MM.1S (cell line): ENCODE measurements at regions not wholly inside any gene's neighbourhood (a gene's known extent, or its start where the extent isn't known, plus 50 kb on each side); places are given as distances from the start of the nearest gene placed in this dataset.

Source experiments
- DNase-seq: peaks from one replicate; pipeline ENCODE4 v3.0.0-alpha.2; 2015
- H2AFZ ChIP-seq: fragments of 300-600 bp; sonication (generic); 2 replicates; pipeline ENCODE4 v1.6.0; 2016; ENCODE audit warnings: antibody characterized with exemption, low read length
- H3F3A ChIP-seq: fragments of 300-600 bp; sonication (generic); 2 replicates; pipeline ENCODE4 v1.6.1; 2016; ENCODE audit warnings: mild to moderate bottlenecking, antibody characterized with exemption, low read length, moderate library complexity, mixed read lengths; ENCODE audit not compliant: insufficient read depth
- H3K27ac ChIP-seq: fragments of 300-600 bp; sonication (generic); 2 replicates; pipeline ENCODE4 v1.5.1; 2016; ENCODE audit warnings: mild to moderate bottlenecking, low read length
- H3K27me3 ChIP-seq: fragments of 300-600 bp; sonication (generic); replicated peaks from 2 replicates; pipeline ENCODE4 v1.6.0; 2016; ENCODE audit warnings: low read length; ENCODE audit not compliant: insufficient read depth
- H3K36me3 ChIP-seq: fragments of 300-600 bp; sonication (generic); replicated peaks from 2 replicates; pipeline ENCODE4 v1.6.1; 2016; ENCODE audit warnings: mild to moderate bottlenecking, low read length, mixed read lengths; ENCODE audit not compliant: insufficient read depth
- H3K4me1 ChIP-seq: fragments of 300-600 bp; sonication (generic); 2 replicates; pipeline ENCODE4 v1.6.1; 2016; ENCODE audit warnings: low read length, mixed read lengths
- H3K4me2 ChIP-seq: fragments of 300-600 bp; sonication (generic); 2 replicates; pipeline ENCODE4 v1.6.0; 2016; ENCODE audit warnings: low read depth, low read length
- H3K4me3 ChIP-seq: fragments of 300-600 bp; sonication (generic); 2 replicates; pipeline ENCODE4 v1.5.1; 2016; ENCODE audit warnings: low read length, mixed read lengths
- H3K79me2 ChIP-seq: fragments of 300-600 bp; sonication (generic); 2 replicates; pipeline ENCODE4 v1.6.1; 2016; ENCODE audit warnings: mixed run types, low read length, mixed read lengths
- H3K9ac ChIP-seq: fragments of 300-600 bp; sonication (generic); 2 replicates; pipeline ENCODE4 v1.6.1; 2016; ENCODE audit warnings: low read length, mixed read lengths
- H3K9me2 ChIP-seq: fragments of 300-600 bp; sonication (generic); replicated peaks from 2 replicates; pipeline ENCODE4 v1.6.1; 2016; ENCODE audit warnings: mild to moderate bottlenecking, low read length, mixed read lengths; ENCODE audit not compliant: insufficient read depth
- H3K9me3 ChIP-seq: fragments of 300-600 bp; sonication (generic); replicated peaks from 2 replicates; pipeline ENCODE4 v1.6.1; 2016; ENCODE audit warnings: mild to moderate bottlenecking, low read length, mixed read lengths; ENCODE audit not compliant: insufficient read depth
- H4K20me1 ChIP-seq: fragments of 300-600 bp; sonication (generic); 2 replicates; pipeline ENCODE4 v1.6.1; 2016; ENCODE audit warnings: mild to moderate bottlenecking, low read length, moderate library complexity, mixed read lengths; ENCODE audit not compliant: insufficient read depth
- CTCF ChIP-seq: fragments of 300-600 bp; sonication (generic); IDR thresholded peaks from 2 replicates; pipeline ENCODE4 v1.5.1; 2016; ENCODE audit warnings: antibody characterized with exemption, low read length, mixed read lengths
- EZH2 ChIP-seq: fragments of 300-600 bp; sonication (generic); optimal IDR thresholded peaks from 2 replicates; pipeline ENCODE3; 2017; ENCODE audit warnings: low read depth, mild to moderate bottlenecking, antibody characterized with exemption, low read length, mixed read lengths
- EZH2phosphoT487 ChIP-seq: fragments of 300-600 bp; sonication (generic); IDR thresholded peaks from 2 replicates; pipeline ENCODE4 v1.6.1; 2018; ENCODE audit warnings: antibody characterized with exemption, low read length

- Histone ChIP-seq H3K9ac (no peak overlapping the region), H3K27ac (no peak overlapping the region), H4K20me1 (no peaks in the 10 kb centered on the region), H3F3A (no peaks in the 10 kb centered on the region), H2AFZ (no peak overlapping the region), H3K79me2 (no peaks in the 10 kb centered on the region), H3K4me2 (no peak overlapping the region), H3K9me2 (no peaks in the 10 kb centered on the region), H3K4me3 (no peak overlapping the region), H3K27me3 (no peaks in the 10 kb centered on the region), H3K9me3 (no peaks in the 10 kb centered on the region), H3K36me3 (no peaks in the 10 kb centered on the region), H3K4me1 (no peaks in the 10 kb centered on the region)
- TF ChIP-seq CTCF, result no peak
- no peak for TF ChIP-seq EZH2
- no peak for TF ChIP-seq EZH2phosphoT487
- DNase-seq, result no peak
Observed at GRCh38 chr7:25632616-25633015, 404.3 kb upstream of the NPVF start.

GRCh38 chr7:25633426-25634036 is 405.2 kb upstream of the NPVF start:
- DNase-seq, result no peak
- Histone ChIP-seq H3F3A (no peaks in the 10 kb centered on the region), H2AFZ (no peak overlapping the region), H3K27ac (no peak overlapping the region), H4K20me1 (no peaks in the 10 kb centered on the region), H3K9me2 (no peaks in the 10 kb centered on the region), H3K79me2 (no peaks in the 10 kb centered on the region), H3K4me2 (no peak overlapping the region), H3K4me1 (no peaks in the 10 kb centered on the region), H3K4me3 (no peak overlapping the region), H3K9me3 (no peaks in the 10 kb centered on the region), H3K9ac (no peak overlapping the region), H3K36me3 (no peaks in the 10 kb centered on the region), H3K27me3 (no peaks in the 10 kb centered on the region)
- TF ChIP-seq CTCF (no peak), EZH2phosphoT487 (no peak), EZH2 (no peak)

- Histone ChIP-seq H3K4me1 (no peaks in the 10 kb centered on the region), H3K4me2 (no peak overlapping the region), H3F3A (no peaks in the 10 kb centered on the region), H3K9me3 (no peaks in the 10 kb centered on the region), H3K27me3 (no peaks in the 10 kb centered on the region), H3K36me3 (no peaks in the 10 kb centered on the region), H3K79me2 (no peaks in the 10 kb centered on the region), H4K20me1 (no peaks in the 10 kb centered on the region), H2AFZ (no peak overlapping the region), H3K9me2 (no peaks in the 10 kb centered on the region), H3K4me3 (no peak overlapping the region), H3K27ac (no peak overlapping the region), H3K9ac (no peak overlapping the region)
- no peak for DNase-seq
- no peak for TF ChIP-seq EZH2
- no peak for TF ChIP-seq CTCF
- TF ChIP-seq EZH2phosphoT487, result no peak
Observed at GRCh38 chr7:25636168-25636567, 407.9 kb upstream of the NPVF start.
